ENCODE measurements at regions not wholly inside any gene's neighbourhood (a gene's known extent, or its start where the extent isn't known, plus 50 kb on each side); places are given as distances from the start of the nearest gene placed in this dataset.

GRCh38 chr1:217943361-217943760 lies 312.2 kb downstream of the SPATA17 start:
- TF ChIP-seq CTCF (conservative IDR thresholded peaks at IDR 0.05; ENCODE audit: low read length) (no peak), EZH2phosphoT487 (IDR thresholded peaks at IDR 0.05; ENCODE audit: borderline replicate concordance) (no peak)
- H3K4me3 ChIP-seq (ENCODE audit: low read length, poor library complexity, severe bottlenecking): no peak overlapping the region
- no peaks in the 10 kb centered on the region for H3F3A ChIP-seq (ENCODE audit: low read depth)
- H3K27me3 ChIP-seq (ENCODE audit: insufficient read depth, low read length, poor library complexity, severe bottlenecking): no peaks in the 10 kb centered on the region
- no peaks in the 10 kb centered on the region for H4K20me1 ChIP-seq (ENCODE audit: insufficient read depth, low read length, poor library complexity, severe bottlenecking)
- H3K4me1 ChIP-seq (ENCODE audit: insufficient read depth, low read length, poor library complexity, severe bottlenecking): no peaks in the 10 kb centered on the region
- no peak overlapping the region for H3K9ac ChIP-seq (ENCODE audit: low read depth, low read length, poor library complexity, severe bottlenecking)
- H3K79me2 ChIP-seq (ENCODE audit: insufficient read depth, low read length): no peaks in the 10 kb centered on the region
- H3K9me3 ChIP-seq (ENCODE audit: insufficient read depth, low read depth, low read length): no peaks in the 10 kb centered on the region
- no peak overlapping the region for H3K4me2 ChIP-seq (ENCODE audit: low read depth, low read length, poor library complexity, severe bottlenecking)
- H2AFZ ChIP-seq (ENCODE audit: low read length): no peak overlapping the region
- no peaks in the 10 kb centered on the region for H3K36me3 ChIP-seq (ENCODE audit: insufficient read depth, low read length)
- H3K9me2 ChIP-seq (replicated peaks; ENCODE audit: low read depth, low read length): no peaks in the 10 kb centered on the region

- Histone ChIP-seq H3K4me2 (ENCODE audit: low read depth, low read length, poor library complexity, severe bottlenecking) (no peak overlapping the region), H3K4me3 (ENCODE audit: low read length, poor library complexity, severe bottlenecking) (no peak overlapping the region), H2AFZ (ENCODE audit: low read length) (no peak overlapping the region), H3K9ac (ENCODE audit: low read depth, low read length, poor library complexity, severe bottlenecking) (no peak overlapping the region), H3K27me3 (ENCODE audit: insufficient read depth, low read length, poor library complexity, severe bottlenecking) (no peaks in the 10 kb centered on the region), H3K9me2 (replicated peaks; ENCODE audit: low read depth, low read length) (no peaks in the 10 kb centered on the region), H4K20me1 (ENCODE audit: insufficient read depth, low read length, poor library complexity, severe bottlenecking) (no peaks in the 10 kb centered on the region), H3K4me1 (ENCODE audit: insufficient read depth, low read length, poor library complexity, severe bottlenecking) (no peaks in the 10 kb centered on the region), H3K79me2 (ENCODE audit: insufficient read depth, low read length) (no peaks in the 10 kb centered on the region), H3K36me3 (ENCODE audit: insufficient read depth, low read length) (no peaks in the 10 kb centered on the region), H3F3A (ENCODE audit: low read depth) (no peaks in the 10 kb centered on the region), H3K9me3 (ENCODE audit: insufficient read depth, low read depth, low read length) (no peaks in the 10 kb centered on the region)
- no peak for TF ChIP-seq EZH2phosphoT487 (IDR thresholded peaks at IDR 0.05; ENCODE audit: borderline replicate concordance)
- TF ChIP-seq CTCF (conservative IDR thresholded peaks at IDR 0.05; ENCODE audit: low read length): no peak
These were observed 313.4 kb downstream of the SPATA17 start for GRCh38 chr1:217944550-217944949.

- H3K9me3 ChIP-seq (ENCODE audit: insufficient read depth, low read depth, low read length): no peaks in the 10 kb centered on the region
- H3K9ac ChIP-seq (ENCODE audit: low read depth, low read length, poor library complexity, severe bottlenecking): no peak overlapping the region
- no peaks in the 10 kb centered on the region for H3K79me2 ChIP-seq (ENCODE audit: insufficient read depth, low read length)
- no peak overlapping the region for H2AFZ ChIP-seq (ENCODE audit: low read length)
- no peaks in the 10 kb centered on the region for H3K27me3 ChIP-seq (ENCODE audit: insufficient read depth, low read length, poor library complexity, severe bottlenecking)
- no peak overlapping the region for H3K4me3 ChIP-seq (ENCODE audit: low read length, poor library complexity, severe bottlenecking)
- H3K9me2 ChIP-seq (replicated peaks; ENCODE audit: low read depth, low read length): no peaks in the 10 kb centered on the region
- no peaks in the 10 kb centered on the region for H4K20me1 ChIP-seq (ENCODE audit: insufficient read depth, low read length, poor library complexity, severe bottlenecking)
- H3K4me2 ChIP-seq (ENCODE audit: low read depth, low read length, poor library complexity, severe bottlenecking): no peak overlapping the region
- H3K36me3 ChIP-seq (ENCODE audit: insufficient read depth, low read length): no peaks in the 10 kb centered on the region
- no peaks in the 10 kb centered on the region for H3F3A ChIP-seq (ENCODE audit: low read depth)
- H3K4me1 ChIP-seq (ENCODE audit: insufficient read depth, low read length, poor library complexity, severe bottlenecking): no peaks in the 10 kb centered on the region
- TF ChIP-seq EZH2phosphoT487 (IDR thresholded peaks at IDR 0.05; ENCODE audit: borderline replicate concordance) (no peak), CTCF (conservative IDR thresholded peaks at IDR 0.05; ENCODE audit: low read length) (no peak)
These were observed 315.4 kb downstream of the SPATA17 start for GRCh38 chr1:217946511-217946910.

Data from Loucy (cell line).